ENCODE measurements at regions not wholly inside any gene's neighbourhood (a gene's known extent, or its start where the extent isn't known, plus 50 kb on each side); places are given as distances from the start of the nearest gene placed in this dataset.
A peak's percentile ranks its signal among the peaks of the same experiment; 100 is the strongest.
"Not testable (repeated sequence)": the region's sequence is repeated elsewhere in the genome, so short reads cannot be mapped to it uniquely, and the experiment has no call there.

- DNase-seq: no peak
Observed at GRCh38 chr1:219434285-219434922, 178.5 kb downstream of the ZC3H11B start.

- peak in 3 of 56 donors; percentile 1 to 2 (median 1) for DNase-seq
Observed at GRCh38 chr1:219433496-219434131, 179.3 kb downstream of the ZC3H11B start.

- no peak for DNase-seq
Observed at GRCh38 chr1:219433001-219433400, 179.9 kb downstream of the ZC3H11B start.

GRCh38 chr1:219432191-219432606, 180.7 kb downstream of the ZC3H11B start:
- no peak for DNase-seq

- no peak for DNase-seq
Observed at GRCh38 chr1:219430419-219430818, 182.5 kb downstream of the ZC3H11B start.

GRCh38 chr1:219428651-219429050, 184.3 kb downstream of the ZC3H11B start:
- no peak for DNase-seq

- DNase-seq: no peak
Observed at GRCh38 chr1:219427989-219428388, 184.9 kb downstream of the ZC3H11B start.

GRCh38 chr1:219427403-219427802, 185.5 kb downstream of the ZC3H11B start:
- DNase-seq: no peak

GRCh38 chr1:219422811-219423598, 189.9 kb downstream of the ZC3H11B start:
- no peak for DNase-seq

- DNase-seq: no peak
Observed at GRCh38 chr1:219420913-219421312, 192.0 kb downstream of the ZC3H11B start.

GRCh38 chr1:219419860-219420259, 193.0 kb downstream of the ZC3H11B start:
- no peak for DNase-seq

GRCh38 chr1:219419065-219419464, 193.8 kb downstream of the ZC3H11B start:
- no peak for DNase-seq

- no peak for DNase-seq
Observed at GRCh38 chr1:219417610-219418009, 195.3 kb downstream of the ZC3H11B start.

- peak in 21 of 56 donors; percentile 2 to 60 (median 15) for DNase-seq
Observed at GRCh38 chr1:219416598-219417238, 196.2 kb downstream of the ZC3H11B start.

- no peak for DNase-seq
Observed at GRCh38 chr1:219415915-219416314, 197.0 kb downstream of the ZC3H11B start.

GRCh38 chr1:219415433-219415832, 197.5 kb downstream of the ZC3H11B start:
- no peak for DNase-seq

- no peak for DNase-seq
Observed at GRCh38 chr1:219414250-219414649, 198.7 kb downstream of the ZC3H11B start.

GRCh38 chr1:219413536-219413935, 199.4 kb downstream of the ZC3H11B start:
- DNase-seq: no peak

GRCh38 chr1:219412772-219413171, 200.1 kb downstream of the ZC3H11B start:
- DNase-seq: no peak

GRCh38 chr1:219410721-219411120, 202.2 kb downstream of the ZC3H11B start:
- not testable (repeated sequence) for DNase-seq

- no peak for DNase-seq
Observed at GRCh38 chr1:219405531-219406331, 207.2 kb downstream of the ZC3H11B start.

Data from amygdala (tissue), 56 donors.